Keratinocyte (primary cell): ENCODE measurements at regions not wholly inside any gene's neighbourhood (a gene's known extent, or its start where the extent isn't known, plus 50 kb on each side); places are given as distances from the start of the nearest gene placed in this dataset.

Source experiments
- DNase-seq: peaks from one replicate; pipeline ENCODE4 v3.0.0-alpha.2; 2011; ENCODE audit warnings: low read depth, missing footprints, low spot score
- FAIRE-seq: peaks from 2 replicates; lab custom pipeline; 2011; peaks lifted over from hg19 to GRCh38; lab: Jason Lieb, UNC
- H2AFZ ChIP-seq: 2 replicates; pipeline ENCODE4 v1.6.0; 2012; ENCODE audit warnings: low read length, control low read depth, inconsistent platforms; ENCODE audit not compliant: control insufficient read depth
- H3K27ac ChIP-seq: 2 replicates; pipeline ENCODE4 v1.5.1; 2011; ENCODE audit warnings: low read length; ENCODE audit not compliant: control insufficient read depth, insufficient read depth
- H3K27me3 ChIP-seq: 3 replicates; pipeline ENCODE4 v1.6.0; 2011; ENCODE audit warnings: low read length; ENCODE audit not compliant: control insufficient read depth, insufficient read depth; ENCODE audit errors: extremely low read depth
- H3K36me3 ChIP-seq, 2 experiments: 2 replicates in 1 of 2; 3 replicates in 1 of 2; pipeline ENCODE4 v1.5.1; 2011; ENCODE audit warnings: low read length in 2 of 2, mild to moderate bottlenecking in 1 of 2; ENCODE audit not compliant: control insufficient read depth in 2 of 2, insufficient read depth in 2 of 2; ENCODE audit errors: extremely low read depth in 1 of 2
- H3K4me1 ChIP-seq: 3 replicates; pipeline ENCODE4 v1.5.1; 2011; ENCODE audit warnings: low read length; ENCODE audit not compliant: control insufficient read depth, insufficient read depth; ENCODE audit errors: extremely low read depth
- H3K4me2 ChIP-seq: 3 replicates; pipeline ENCODE4 v1.6.0; 2011; ENCODE audit warnings: low read depth, low read length; ENCODE audit not compliant: control insufficient read depth, insufficient read depth; ENCODE audit errors: extremely low read depth
- H3K4me3 ChIP-seq, 3 experiments: fragments of 200-600 bp in 1 of 3; sonication (generic) in 1 of 3; 2 replicates in 2 of 3; 3 replicates in 1 of 3; pipeline ENCODE4 v1.5.1; 2011 to 2016; ENCODE audit warnings: low read length in 3 of 3, mild to moderate bottlenecking in 3 of 3, control low read depth in 2 of 3, inconsistent platforms in 1 of 3, low read depth in 1 of 3, mixed read lengths in 1 of 3, mixed run types in 1 of 3, moderate library complexity in 1 of 3; ENCODE audit not compliant: control insufficient read depth in 2 of 3, insufficient read depth in 2 of 3; ENCODE audit errors: extremely low read depth in 1 of 3
- H3K79me2 ChIP-seq: 2 replicates; pipeline ENCODE4 v1.6.0; 2012; ENCODE audit warnings: low read length; ENCODE audit not compliant: control insufficient read depth, insufficient read depth
- H3K9ac ChIP-seq: 3 replicates; pipeline ENCODE4 v1.6.0; 2011; ENCODE audit warnings: low read length; ENCODE audit not compliant: control insufficient read depth, insufficient read depth; ENCODE audit errors: extremely low read depth
- H3K9me1 ChIP-seq: 3 replicates; pipeline ENCODE4 v1.6.0; 2011; ENCODE audit warnings: low read length; ENCODE audit not compliant: control insufficient read depth, insufficient read depth; ENCODE audit errors: extremely low read depth
- H3K9me3 ChIP-seq: 2 replicates; pipeline ENCODE4 v1.5.1; 2012; ENCODE audit warnings: low read depth, low read length; ENCODE audit not compliant: control insufficient read depth
- H4K20me1 ChIP-seq: 3 replicates; pipeline ENCODE4 v1.6.0; 2011; ENCODE audit warnings: low read length; ENCODE audit not compliant: control insufficient read depth, insufficient read depth; ENCODE audit errors: extremely low read depth
- EZH2 ChIP-seq: IDR thresholded peaks from one replicate; pipeline ENCODE4 v1.6.1; 2012; ENCODE audit warnings: inconsistent platforms, mild to moderate bottlenecking, low read length, moderate library complexity
- dilution Hi-C: fragments of 300-500 bp; cut with MboI; formaldehyde crosslinking; loops from one replicate; pipeline ENCODE4 v1.7.0; 2020; ENCODE audit warnings: low sequenced_read_pairs; ENCODE audit not compliant: extremely low pct_ligation_motif_present
- TF ChIP-seq, protein P1 (sequence below), 3 experiments: IDR thresholded peaks in 1 of 3; conservative IDR thresholded peaks in 1 of 3; optimal IDR thresholded peaks in 1 of 3; 2 replicates in 2 of 3; 3 replicates in 1 of 3; pipeline versions ENCODE3 to v1.5.1; 2011; ENCODE audit warnings: low read length in 3 of 3, mild to moderate bottlenecking in 3 of 3, moderate library complexity in 2 of 3, control low read depth in 1 of 3, inconsistent platforms in 1 of 3; ENCODE audit not compliant: insufficient read depth in 2 of 3; ENCODE audit errors: extremely low read depth in 1 of 3

DNA sequence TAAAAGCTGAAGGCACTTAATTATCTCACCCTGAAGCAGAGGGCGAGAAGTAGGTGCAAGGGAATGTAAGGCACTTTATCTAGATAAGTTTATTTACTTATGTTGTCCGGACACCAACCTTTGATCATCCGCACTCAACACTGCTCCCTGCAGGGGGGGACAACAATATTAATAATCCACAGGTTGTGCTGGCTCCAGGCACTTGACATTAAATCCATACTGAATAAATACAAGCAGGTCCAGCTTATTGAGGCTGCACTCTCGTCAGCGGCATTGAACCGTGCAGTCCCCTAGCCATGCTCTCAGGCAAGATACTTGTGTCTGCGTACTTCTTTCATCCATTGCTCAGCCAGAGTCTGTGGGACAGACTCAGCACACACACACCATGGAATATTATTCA lies 374.5 kb upstream of the NBEA start:
- Histone ChIP-seq H3K4me3 (no peak overlapping the region), H3K4me2 (no peak overlapping the region), H2AFZ (no peak overlapping the region), H4K20me1 (no peaks in the 10 kb centered on the region), H3K27me3 (no peaks in the 10 kb centered on the region), H3K36me3 (no peaks in the 10 kb centered on the region), H3K79me2 (no peaks in the 10 kb centered on the region), H3K27ac (no peak overlapping the region), H3K9me1 (no peaks in the 10 kb centered on the region), H3K9ac (no peak overlapping the region), H3K9me3 (no peaks in the 10 kb centered on the region), H3K4me1 (no peaks in the 10 kb centered on the region)
- no peak for TF ChIP-seq EZH2
- TF ChIP-seq, protein P1, sequence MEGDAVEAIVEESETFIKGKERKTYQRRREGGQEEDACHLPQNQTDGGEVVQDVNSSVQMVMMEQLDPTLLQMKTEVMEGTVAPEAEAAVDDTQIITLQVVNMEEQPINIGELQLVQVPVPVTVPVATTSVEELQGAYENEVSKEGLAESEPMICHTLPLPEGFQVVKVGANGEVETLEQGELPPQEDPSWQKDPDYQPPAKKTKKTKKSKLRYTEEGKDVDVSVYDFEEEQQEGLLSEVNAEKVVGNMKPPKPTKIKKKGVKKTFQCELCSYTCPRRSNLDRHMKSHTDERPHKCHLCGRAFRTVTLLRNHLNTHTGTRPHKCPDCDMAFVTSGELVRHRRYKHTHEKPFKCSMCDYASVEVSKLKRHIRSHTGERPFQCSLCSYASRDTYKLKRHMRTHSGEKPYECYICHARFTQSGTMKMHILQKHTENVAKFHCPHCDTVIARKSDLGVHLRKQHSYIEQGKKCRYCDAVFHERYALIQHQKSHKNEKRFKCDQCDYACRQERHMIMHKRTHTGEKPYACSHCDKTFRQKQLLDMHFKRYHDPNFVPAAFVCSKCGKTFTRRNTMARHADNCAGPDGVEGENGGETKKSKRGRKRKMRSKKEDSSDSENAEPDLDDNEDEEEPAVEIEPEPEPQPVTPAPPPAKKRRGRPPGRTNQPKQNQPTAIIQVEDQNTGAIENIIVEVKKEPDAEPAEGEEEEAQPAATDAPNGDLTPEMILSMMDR (optimal IDR thresholded peaks at IDR 0.05 in 1 of 3, IDR thresholded peaks at IDR 0.05 in 1 of 3, conservative IDR thresholded peaks at IDR 0.05 in 1 of 3; ENCODE audit: extremely low read depth in 1 of 3, insufficient read depth in 2 of 3, low read length in 3 of 3) = no peak
- dilution Hi-C loops = no loop called here
- FAIRE-seq (no peak), DNase-seq (no peak)

DNA sequence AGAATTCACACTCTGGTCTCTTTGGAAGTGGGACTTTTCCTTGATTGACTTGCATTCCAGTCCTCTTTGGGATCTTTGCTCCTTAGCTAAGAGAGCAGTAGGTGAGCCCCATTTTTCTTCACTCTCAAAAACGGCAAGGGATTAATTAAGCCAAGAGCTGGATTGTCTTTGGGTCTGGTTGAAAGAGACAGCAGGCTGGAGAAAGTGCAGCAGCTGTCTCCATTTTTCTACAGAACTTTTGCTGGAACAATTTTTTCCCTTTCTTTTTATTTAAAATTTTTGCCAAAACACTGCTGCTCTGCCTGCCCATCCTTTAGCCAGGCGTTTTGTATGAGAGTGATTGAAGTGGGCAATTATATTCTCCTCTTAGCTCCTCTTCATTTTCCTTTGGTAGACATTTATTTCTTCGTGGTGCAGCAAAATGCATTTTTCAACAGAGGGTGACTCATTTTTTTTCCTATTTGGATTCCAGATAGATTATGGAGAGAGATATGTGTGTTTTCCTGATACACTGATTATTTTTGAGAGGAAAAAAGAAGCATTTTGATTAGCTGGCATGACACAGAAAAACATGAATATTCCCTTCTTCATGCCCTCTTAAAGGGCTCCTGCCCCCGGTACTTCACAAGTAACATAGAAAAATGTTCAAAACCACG lies 371.2 kb upstream of the NBEA start:
- no peaks in the 10 kb centered on the region for H3K4me1 ChIP-seq
- H3K36me3 ChIP-seq = no peaks in the 10 kb centered on the region
- no peaks in the 10 kb centered on the region for H3K9me3 ChIP-seq
- H3K79me2 ChIP-seq = no peaks in the 10 kb centered on the region
- H3K27ac ChIP-seq = no peak overlapping the region
- no peak overlapping the region for H3K9ac ChIP-seq
- H3K4me2 ChIP-seq = no peak overlapping the region
- FAIRE-seq (no peak), DNase-seq (no peak)
- H3K9me1 ChIP-seq = no peaks in the 10 kb centered on the region
- H2AFZ ChIP-seq = no peak overlapping the region
- no peak overlapping the region for H3K4me3 ChIP-seq
- dilution Hi-C loops = no loop called here
- no peaks in the 10 kb centered on the region for H3K27me3 ChIP-seq
- H4K20me1 ChIP-seq = no peaks in the 10 kb centered on the region
- TF ChIP-seq, protein P1 (optimal IDR thresholded peaks at IDR 0.05 in 1 of 3, IDR thresholded peaks at IDR 0.05 in 1 of 3, conservative IDR thresholded peaks at IDR 0.05 in 1 of 3; ENCODE audit: extremely low read depth in 1 of 3, insufficient read depth in 2 of 3, low read length in 3 of 3) = no peak
- TF ChIP-seq EZH2 = no peak
